GM18951 (cell line): ENCODE measurements at regions not wholly inside any gene's neighbourhood (a gene's known extent, or its start where the extent isn't known, plus 50 kb on each side); places are given as distances from the start of the nearest gene placed in this dataset.

ENCODE experiments used
- POLR2A ChIP-seq: IDR thresholded peaks from 4 replicates; pipeline ENCODE4 v1.6.1; 2011; ENCODE audit warnings: mild to moderate bottlenecking; ENCODE audit not compliant: insufficient read length, insufficient read depth; ENCODE audit errors: extremely low read depth
- in situ Hi-C: fragments of 300-500 bp; cut with MboI; formaldehyde crosslinking; loops from one replicate; pipeline ENCODE4 v1.12.0; 2022; ENCODE audit warnings: low sequenced_read_pairs, mixed read lengths, inconsistent platforms; ENCODE audit not compliant: unreplicated experiment

DNA sequence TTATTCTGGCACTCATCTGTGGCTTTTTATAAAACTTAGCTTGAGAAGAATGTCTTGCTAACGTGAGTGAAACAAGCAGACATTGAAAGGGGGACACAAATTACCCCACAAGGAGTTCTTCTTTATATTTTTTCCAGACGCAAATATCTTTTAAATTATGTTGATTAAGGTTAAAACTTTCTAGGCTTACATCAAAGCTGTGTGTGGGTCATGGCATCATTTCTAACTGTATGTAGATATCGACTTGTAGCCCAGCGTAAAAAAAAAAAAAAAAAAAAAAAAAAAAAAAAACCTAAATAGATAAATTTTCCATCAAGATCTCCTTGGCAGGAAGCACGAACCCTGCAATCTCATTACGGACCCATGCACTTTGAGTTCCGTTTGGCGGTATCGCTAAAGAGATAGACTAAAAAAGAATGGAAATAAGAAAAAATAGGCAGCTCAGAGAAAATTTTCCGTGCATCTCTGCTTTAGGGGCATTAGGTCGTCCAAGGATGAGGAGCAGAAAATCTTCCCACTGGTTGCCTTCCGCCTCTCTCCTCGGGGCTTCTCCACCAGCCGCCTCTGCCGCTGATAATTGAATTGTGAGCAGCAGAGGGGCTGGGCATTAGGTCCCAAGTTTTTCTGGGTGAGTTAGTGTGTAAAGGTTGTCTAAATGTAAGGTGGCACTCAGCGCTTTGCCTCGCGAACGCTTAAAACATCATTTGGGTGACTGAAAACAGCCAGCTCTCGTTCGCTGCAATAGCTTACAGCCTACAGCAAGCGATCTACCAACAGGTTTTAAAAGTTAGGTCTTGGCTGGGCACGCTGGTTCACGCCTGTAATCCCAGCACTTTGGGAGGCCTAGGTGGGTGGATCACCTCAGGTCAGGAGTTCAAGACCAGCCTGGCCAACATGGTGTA is 194.0 kb downstream of the TRIM27 start:
- no peak for TF ChIP-seq POLR2A
- in situ Hi-C loops: no loop called here

DNA sequence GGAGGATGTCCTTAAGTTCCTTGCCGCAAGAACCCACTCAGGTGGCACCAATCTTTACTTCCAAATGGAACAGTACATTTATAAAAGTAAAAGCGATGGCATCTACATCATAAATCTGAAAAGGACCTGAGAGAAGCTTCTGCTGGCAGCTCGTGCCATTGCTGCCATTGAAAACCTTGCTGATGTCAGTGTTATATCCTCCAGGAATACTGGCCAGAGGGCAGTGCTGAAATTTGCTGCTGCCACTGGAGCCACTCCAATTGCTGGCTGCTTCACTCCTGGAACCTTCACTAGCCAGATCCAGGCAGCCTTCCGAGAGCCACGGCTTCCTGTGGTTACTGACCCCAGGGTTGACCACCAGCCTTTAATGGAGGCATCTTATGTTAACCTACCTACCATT is 191.7 kb downstream of the TRIM27 start:
- TF ChIP-seq POLR2A: no peak
- in situ Hi-C loops: no loop called here

DNA sequence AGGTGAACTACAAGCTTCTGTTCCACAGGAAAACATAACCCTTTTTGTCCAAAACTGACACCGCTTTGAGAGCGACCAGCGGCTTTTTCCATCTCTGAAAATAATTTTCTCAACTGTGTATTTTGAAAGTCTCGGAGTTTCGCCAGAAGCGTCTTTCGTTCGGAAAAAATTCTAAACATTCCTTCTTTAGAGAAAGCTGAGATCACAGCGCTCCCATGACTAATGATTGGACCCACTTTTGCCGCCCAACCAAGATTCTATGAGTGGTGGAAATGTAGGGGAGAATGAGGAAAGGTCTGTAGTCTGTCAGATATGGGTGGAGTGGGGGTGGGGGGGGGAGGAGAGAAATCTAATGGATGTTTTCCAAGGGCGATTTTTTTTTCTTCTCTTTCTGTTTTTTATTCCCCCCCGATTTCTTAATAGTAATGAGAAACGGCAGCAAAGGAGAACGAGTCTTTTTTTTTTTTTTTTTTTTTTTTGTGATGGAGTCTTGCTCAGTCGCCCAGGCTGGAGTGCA is 189.3 kb downstream of the TRIM27 start:
- in situ Hi-C loops: no loop called here
- TF ChIP-seq POLR2A: no peak

GRCh38 chr6:28736121-28736520 is 187.7 kb downstream of the TRIM27 start:
- no peak for TF ChIP-seq POLR2A
- in situ Hi-C loops: no loop called here

GRCh38 chr6:28737750-28738395 is 185.9 kb downstream of the TRIM27 start:
- TF ChIP-seq POLR2A: no peak
- in situ Hi-C loops: no loop called here

GRCh38 chr6:28738396-28738765 is 185.4 kb downstream of the TRIM27 start:
- in situ Hi-C loops: no loop called here
- no peak for TF ChIP-seq POLR2A

GRCh38 chr6:28741363-28741762 is 182.4 kb downstream of the TRIM27 start:
- in situ Hi-C loops: no loop called here

GRCh38 chr6:28742668-28743270 is 181.0 kb downstream of the TRIM27 start:
- in situ Hi-C loops: no loop called here
- TF ChIP-seq POLR2A: no peak

More at GRCh38 chr6:28741363-28741762, 182.4 kb downstream of the TRIM27 start:
- no peak for TF ChIP-seq POLR2A

- TF ChIP-seq POLR2A: no peak
- in situ Hi-C loops: no loop called here
Observed at GRCh38 chr6:28743271-28743789, 180.5 kb downstream of the TRIM27 start.

DNA sequence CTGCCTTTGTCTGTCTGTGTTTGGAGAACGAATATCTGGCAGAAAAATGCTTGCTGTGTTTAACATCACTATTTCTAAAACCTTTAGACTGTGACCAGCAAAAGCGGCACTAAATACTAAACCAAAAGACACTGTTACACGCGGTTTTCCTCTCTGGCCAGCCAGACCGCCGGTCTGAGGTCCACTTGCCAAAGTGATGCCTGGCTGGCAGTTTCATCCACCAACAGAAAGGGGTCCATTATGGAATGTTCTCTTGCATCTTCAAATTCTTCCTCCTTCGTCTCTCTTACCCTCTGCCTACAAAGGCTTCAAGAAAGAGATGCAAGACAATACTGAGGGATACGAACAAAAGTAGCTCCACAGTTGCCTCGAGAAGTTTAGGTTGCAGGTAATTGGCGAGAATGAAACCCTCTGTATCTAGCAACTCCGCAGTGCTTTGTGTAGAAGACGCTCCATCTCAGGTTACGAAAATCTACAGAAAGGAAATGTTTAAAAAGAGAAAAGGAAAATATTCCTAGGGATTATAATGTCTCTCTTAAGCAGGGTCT is 176.6 kb downstream of the TRIM27 start:
- TF ChIP-seq POLR2A: no peak
- in situ Hi-C loops: no loop called here

DNA sequence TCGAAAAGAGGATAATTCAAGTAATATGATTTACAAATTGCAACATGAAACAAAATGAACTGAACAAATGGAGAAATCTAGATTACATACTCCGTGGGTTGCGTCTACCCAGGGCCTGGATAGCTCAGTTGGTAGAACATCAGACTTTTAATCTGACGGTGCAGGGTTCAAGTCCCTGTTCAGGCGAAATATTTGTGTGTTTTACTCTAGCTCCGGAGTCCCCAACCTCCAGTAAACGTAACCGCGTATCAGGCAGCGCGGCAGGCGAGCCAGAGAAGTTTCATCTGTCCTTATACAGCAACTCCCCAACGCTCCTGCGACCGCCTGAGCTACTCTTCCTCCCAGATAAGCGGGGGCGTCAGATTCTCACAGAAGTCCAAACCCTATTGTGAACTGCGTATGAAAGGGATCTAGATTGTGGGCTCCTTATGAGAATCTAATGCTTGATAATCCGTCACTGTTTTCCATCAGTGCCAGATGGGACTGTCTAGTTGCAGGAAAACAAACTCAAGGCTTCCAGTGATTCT is 176.1 kb downstream of the TRIM27 start:
- in situ Hi-C loops: no loop called here
- no peak for TF ChIP-seq POLR2A

GRCh38 chr6:28748192-28748591 is 175.6 kb downstream of the TRIM27 start:
- TF ChIP-seq POLR2A: no peak
- in situ Hi-C loops: no loop called here
